HCT116 (cell line): ENCODE measurements at regions not wholly inside any gene's neighbourhood (a gene's known extent, or its start where the extent isn't known, plus 50 kb on each side); places are given as distances from the start of the nearest gene placed in this dataset.

Experiments used
- ATAC-seq: fragments of 200-7000 bp; cut with Tn5 transposase; 2 replicates; pipeline ENCODE4 v1.9.1; 2020; ENCODE audit warnings: mild to moderate bottlenecking, moderate library complexity
- BruUV-seq: library from RNA; stranded (reverse); fragments of 400-500 nt; replicated peaks from 2 replicates; lab custom pipeline; 2021; lab: Mats Ljungman, UMichigan
- CTCF ChIA-PET: fragments of 300-600 bp; sonication (Branson Sonifier 250); formaldehyde crosslinking; loops from one replicate; lab custom pipeline; 2021; ENCODE audit warnings: antibody characterized with exemption; lab: Charles Lee
- POLR2A ChIA-PET: fragments of 300-600, 350-600 bp; sonication (Branson Sonifier 250); formaldehyde crosslinking; loops from one replicate; lab custom pipeline; 2021; ENCODE audit warnings: antibody characterized with exemption; lab: Charles Lee
- RAD21 ChIA-PET, 2 experiments: fragments of 300-600 bp; sonication (Branson Sonifier 250); formaldehyde crosslinking; loops; one replicate each; lab custom pipeline; 2023; ENCODE audit warnings: low total read pairs in 2 of 2; ENCODE audit not compliant: uncharacterized antibody in 2 of 2, unreplicated experiment in 2 of 2, low non-redundant PET in 1 of 2; lab: Charles Lee
- DNase-seq: peaks from one replicate; pipeline ENCODE4 v3.0.0-alpha.2; 2010; ENCODE audit warnings: low read depth, low spot score
- H2AFZ ChIP-seq: fragments of 200-600 bp; shearing (Covaris generic), sonication (generic); 2 replicates; pipeline ENCODE4 v1.6.1; 2017; ENCODE audit warnings: low read depth, mixed run types, mixed read lengths, antibody characterized with exemption, low read length; ENCODE audit not compliant: poor library complexity, severe bottlenecking
- H3K27ac ChIP-seq: 2 replicates; pipeline ENCODE4 v1.5.1; 2012; ENCODE audit warnings: low read depth, low read length
- H3K27me3 ChIP-seq: fragments of 200-600 bp; sonication (generic); 2 replicates; pipeline ENCODE4 v1.6.1; 2016; ENCODE audit warnings: mixed run types, low read length, mixed read lengths; ENCODE audit not compliant: insufficient read depth
- H3K36me3 ChIP-seq, 2 experiments: fragments of 200-500 bp in 1 of 2; fragments of 200-600 bp in 1 of 2; sonication (Bioruptor generic) in 1 of 2; sonication (generic) in 1 of 2; 2 replicates each; pipeline versions ENCODE4 v1.5.1 to v1.6.1; 2014 to 2016; ENCODE audit warnings: low read length in 2 of 2, inconsistent platforms in 1 of 2, mixed read lengths in 1 of 2, mixed run types in 1 of 2; ENCODE audit not compliant: insufficient read depth in 2 of 2, control insufficient read depth in 1 of 2
- H3K4me1 ChIP-seq, 2 experiments: fragments of 200-600 bp in 1 of 2; sonication (generic) in 1 of 2; 2 replicates each; pipeline versions ENCODE4 v1.5.1 to v1.6.1; 2012 to 2017; ENCODE audit warnings: low read length in 2 of 2, inconsistent platforms in 1 of 2, mild to moderate bottlenecking in 1 of 2, mixed read lengths in 1 of 2, mixed run types in 1 of 2, moderate library complexity in 1 of 2; ENCODE audit not compliant: insufficient read depth in 2 of 2, control insufficient read depth in 1 of 2
- H3K4me2 ChIP-seq: fragments of 200-600 bp; sonication (generic); 2 replicates; pipeline ENCODE4 v1.6.1; 2017; ENCODE audit warnings: mixed run types, low read length, mixed read lengths
- H3K4me3 ChIP-seq, 2 experiments: fragments of 200-600 bp in 1 of 2; sonication (generic) in 1 of 2; replicated peaks in 1 of 2; 2 replicates each; pipeline ENCODE4 v1.5.1; 2011 to 2016; ENCODE audit warnings: low read length in 2 of 2, control low read depth in 1 of 2, low read depth in 1 of 2, mild to moderate bottlenecking in 1 of 2, mixed read lengths in 1 of 2, mixed run types in 1 of 2
- H3K79me2 ChIP-seq: fragments of 200-600 bp; sonication (generic); 2 replicates; pipeline ENCODE4 v1.6.1; 2017; ENCODE audit warnings: mild to moderate bottlenecking, mixed run types, low read length, moderate library complexity, mixed read lengths; ENCODE audit not compliant: insufficient read depth
- H3K9ac ChIP-seq: fragments of 200-600 bp; sonication (generic); 2 replicates; pipeline ENCODE4 v1.6.1; 2016; ENCODE audit warnings: low read length, mixed read lengths
- H3K9me2 ChIP-seq: fragments of 200-600 bp; sonication (generic), shearing (Covaris generic); 2 replicates; pipeline ENCODE4 v1.6.1; 2017; ENCODE audit warnings: mixed run types, mild to moderate bottlenecking, moderate library complexity; ENCODE audit not compliant: insufficient read depth
- H3K9me3 ChIP-seq, 2 experiments: fragments of 200-500 bp in 1 of 2; fragments of 200-600 bp in 1 of 2; sonication (Bioruptor generic) in 1 of 2; sonication (generic) in 1 of 2; 2 replicates each; pipeline ENCODE4 v1.6.1; 2014 to 2017; ENCODE audit warnings: low read length in 2 of 2, mixed read lengths in 2 of 2, inconsistent platforms in 1 of 2, low read depth in 1 of 2, mild to moderate bottlenecking in 1 of 2, mixed run types in 1 of 2, moderate library complexity in 1 of 2; ENCODE audit not compliant: control insufficient read depth in 1 of 2, insufficient read depth in 1 of 2
- H4K20me1 ChIP-seq: fragments of 200-600 bp; sonication (generic), shearing (Covaris generic); 2 replicates; pipeline ENCODE4 v1.6.1; 2017; ENCODE audit warnings: mixed run types, mild to moderate bottlenecking, moderate library complexity; ENCODE audit not compliant: insufficient read depth
- CBX3 ChIP-seq: IDR thresholded peaks from 2 replicates; pipeline ENCODE4 v1.6.1; 2012; ENCODE audit warnings: low read depth
- CEBPB ChIP-seq: IDR thresholded peaks from 2 replicates; pipeline ENCODE4 v1.6.1; 2012; ENCODE audit warnings: low read depth
- EGR1 ChIP-seq: IDR thresholded peaks from 2 replicates; pipeline ENCODE4 v1.6.1; 2012; ENCODE audit warnings: low read depth
- EZH2phosphoT487 ChIP-seq: fragments of 200-600 bp; IDR thresholded peaks from 2 replicates; pipeline ENCODE4 v1.6.1; 2018; ENCODE audit warnings: antibody characterized with exemption, borderline replicate concordance
- FOSL1 ChIP-seq: IDR thresholded peaks from 2 replicates; pipeline ENCODE4 v1.6.1; 2012; ENCODE audit warnings: low read depth
- JUND ChIP-seq: IDR thresholded peaks from 2 replicates; pipeline ENCODE4 v1.6.1; 2012
- MAX ChIP-seq: IDR thresholded peaks from 2 replicates; pipeline ENCODE4 v1.6.1; 2012
- POLR2A ChIP-seq: IDR thresholded peaks from 2 replicates; pipeline ENCODE4 v1.7.0; 2011; ENCODE audit warnings: borderline replicate concordance; ENCODE audit not compliant: insufficient read depth, insufficient read length; ENCODE audit errors: extremely low read depth
- RAD21 ChIP-seq: IDR thresholded peaks from 2 replicates; pipeline ENCODE4 v1.6.1; 2012; ENCODE audit warnings: low read depth, mild to moderate bottlenecking
- REST ChIP-seq: IDR thresholded peaks from 2 replicates; pipeline ENCODE4 v1.6.1; 2012; ENCODE audit warnings: low read depth
- SIN3A ChIP-seq: IDR thresholded peaks from 2 replicates; pipeline ENCODE4 v1.6.1; 2012; ENCODE audit warnings: low read depth
- SRF ChIP-seq: IDR thresholded peaks from 2 replicates; pipeline ENCODE4 v1.6.1; 2012; ENCODE audit warnings: low read depth
- TCF7L2 ChIP-seq: IDR thresholded peaks from 2 replicates; pipeline ENCODE4 v1.7.0; 2011; ENCODE audit warnings: borderline replicate concordance, inconsistent platforms; ENCODE audit not compliant: insufficient read depth, insufficient read length; ENCODE audit errors: extremely low read depth
- YY1 ChIP-seq: IDR thresholded peaks from 2 replicates; pipeline ENCODE4 v1.6.1; 2011; ENCODE audit warnings: low read length, low read depth, moderate library complexity, mild to moderate bottlenecking; ENCODE audit not compliant: insufficient replicate concordance; ENCODE audit errors: extremely low read depth
- ZBTB33 ChIP-seq: IDR thresholded peaks from 2 replicates; pipeline ENCODE4 v1.6.1; 2011; ENCODE audit warnings: mild to moderate bottlenecking, low read length, moderate library complexity; ENCODE audit not compliant: insufficient replicate concordance; ENCODE audit errors: extremely low read depth
- ZFX ChIP-seq: fragments of 450-650 bp; IDR thresholded peaks from 2 replicates; pipeline ENCODE4 v1.6.1; 2017
- ZNF274 ChIP-seq: fragments of 200-500 bp; sonication (Bioruptor generic); IDR thresholded peaks from 2 replicates; pipeline ENCODE4 v1.6.1; 2014; ENCODE audit warnings: mild to moderate bottlenecking, low read depth, low read length, inconsistent platforms
- intact Hi-C: fragments of 100-400 bp; cut with micrococcal nuclease; formaldehyde crosslinking; loops from 2 replicates; pipeline ENCODE4 v1.10.0; 2022
- TF ChIP-seq, protein P1 (sequence below): IDR thresholded peaks from 2 replicates; pipeline ENCODE4 v1.6.1; 2012
- TF ChIP-seq, protein P2 (sequence below), 3 experiments: fragments of 200-600 bp in 1 of 3; sonication (generic) in 1 of 3; IDR thresholded peaks in 2 of 3; conservative IDR thresholded peaks in 1 of 3; 2 replicates each; pipeline ENCODE4 v1.5.1; 2012 to 2017; ENCODE audit warnings: low read depth in 2 of 3, low read length in 2 of 3, antibody characterized with exemption in 1 of 3, borderline replicate concordance in 1 of 3, control low read depth in 1 of 3, mild to moderate bottlenecking in 1 of 3, mixed read lengths in 1 of 3, mixed run types in 1 of 3, moderate library complexity in 1 of 3; ENCODE audit not compliant: insufficient read depth in 1 of 3

GRCh38 chr12:29880987-29881386, 97.2 kb upstream of the TMTC1 start:
- H3K36me3 ChIP-seq = no peaks in the 10 kb centered on the region
- ChIA-PET POLR2A (no interaction called here), RAD21 (no interaction called here), CTCF (no interaction called here)
- H3K9me2 ChIP-seq = no peaks in the 10 kb centered on the region
- no peak overlapping the region for H3K4me3 ChIP-seq
- H3K79me2 ChIP-seq = no peaks in the 10 kb centered on the region
- no TSS peak for BruUV-seq
- H4K20me1 ChIP-seq = no peaks in the 10 kb centered on the region
- H2AFZ ChIP-seq = no peak overlapping the region
- intact Hi-C loops = no loop called here
- no peak overlapping the region for H3K4me2 ChIP-seq
- no peak overlapping the region for H3K9ac ChIP-seq
- H3K27ac ChIP-seq = no peak overlapping the region
- H3K9me3 ChIP-seq = no peaks in the 10 kb centered on the region
- no peak for ATAC-seq
- no peak for DNase-seq
- no peaks in the 10 kb centered on the region for H3K4me1 ChIP-seq
- TF ChIP-seq EZH2phosphoT487 (no peak), CBX3 (no peak), FOSL1 (no peak), ZFX (no peak), ZNF274 (no peak), MAX (no peak), TCF7L2 (no peak), ZBTB33 (no peak), SRF (no peak), CEBPB (no peak), RAD21 (no peak), JUND (no peak), POLR2A (no peak), SIN3A (no peak), EGR1 (no peak), REST (no peak), YY1 (no peak)
- TF ChIP-seq, protein P1, sequence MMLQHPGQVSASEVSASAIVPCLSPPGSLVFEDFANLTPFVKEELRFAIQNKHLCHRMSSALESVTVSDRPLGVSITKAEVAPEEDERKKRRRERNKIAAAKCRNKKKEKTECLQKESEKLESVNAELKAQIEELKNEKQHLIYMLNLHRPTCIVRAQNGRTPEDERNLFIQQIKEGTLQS = no peak
- TF ChIP-seq, protein P2, sequence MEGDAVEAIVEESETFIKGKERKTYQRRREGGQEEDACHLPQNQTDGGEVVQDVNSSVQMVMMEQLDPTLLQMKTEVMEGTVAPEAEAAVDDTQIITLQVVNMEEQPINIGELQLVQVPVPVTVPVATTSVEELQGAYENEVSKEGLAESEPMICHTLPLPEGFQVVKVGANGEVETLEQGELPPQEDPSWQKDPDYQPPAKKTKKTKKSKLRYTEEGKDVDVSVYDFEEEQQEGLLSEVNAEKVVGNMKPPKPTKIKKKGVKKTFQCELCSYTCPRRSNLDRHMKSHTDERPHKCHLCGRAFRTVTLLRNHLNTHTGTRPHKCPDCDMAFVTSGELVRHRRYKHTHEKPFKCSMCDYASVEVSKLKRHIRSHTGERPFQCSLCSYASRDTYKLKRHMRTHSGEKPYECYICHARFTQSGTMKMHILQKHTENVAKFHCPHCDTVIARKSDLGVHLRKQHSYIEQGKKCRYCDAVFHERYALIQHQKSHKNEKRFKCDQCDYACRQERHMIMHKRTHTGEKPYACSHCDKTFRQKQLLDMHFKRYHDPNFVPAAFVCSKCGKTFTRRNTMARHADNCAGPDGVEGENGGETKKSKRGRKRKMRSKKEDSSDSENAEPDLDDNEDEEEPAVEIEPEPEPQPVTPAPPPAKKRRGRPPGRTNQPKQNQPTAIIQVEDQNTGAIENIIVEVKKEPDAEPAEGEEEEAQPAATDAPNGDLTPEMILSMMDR (IDR thresholded peaks at IDR 0.05 in 2 of 3, conservative IDR thresholded peaks at IDR 0.05 in 1 of 3; ENCODE audit: borderline replicate concordance in 1 of 3, insufficient read depth in 1 of 3, low read depth in 2 of 3, low read length in 2 of 3) = no peak
- no peaks in the 10 kb centered on the region for H3K27me3 ChIP-seq
